ENCODE measurements at regions not wholly inside any gene's neighbourhood (a gene's known extent, or its start where the extent isn't known, plus 50 kb on each side); places are given as distances from the start of the nearest gene placed in this dataset.
"Not testable (repeated sequence)": the region's sequence is repeated elsewhere in the genome, so short reads cannot be mapped to it uniquely, and the experiment has no call there.

DNA sequence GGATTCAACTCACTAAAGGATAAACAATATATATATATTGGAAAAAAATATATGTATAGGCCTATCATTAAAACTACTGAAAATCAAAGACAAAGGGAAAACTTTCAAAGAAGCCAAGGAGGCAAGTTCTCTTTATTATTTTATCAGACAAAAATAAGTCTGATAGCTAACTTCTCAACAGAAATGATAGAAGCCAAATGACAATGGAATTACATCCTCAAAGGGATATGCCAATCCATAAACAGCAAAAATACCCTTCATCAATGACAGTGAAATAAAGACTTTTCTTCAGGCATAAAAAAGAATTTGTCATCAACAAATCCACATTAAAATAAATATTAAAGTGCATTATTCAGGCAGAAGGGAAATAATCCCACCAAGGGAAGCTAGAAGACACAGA is 393.4 kb downstream of the ZFHX3 start:
- DNase-seq: no peak

DNA sequence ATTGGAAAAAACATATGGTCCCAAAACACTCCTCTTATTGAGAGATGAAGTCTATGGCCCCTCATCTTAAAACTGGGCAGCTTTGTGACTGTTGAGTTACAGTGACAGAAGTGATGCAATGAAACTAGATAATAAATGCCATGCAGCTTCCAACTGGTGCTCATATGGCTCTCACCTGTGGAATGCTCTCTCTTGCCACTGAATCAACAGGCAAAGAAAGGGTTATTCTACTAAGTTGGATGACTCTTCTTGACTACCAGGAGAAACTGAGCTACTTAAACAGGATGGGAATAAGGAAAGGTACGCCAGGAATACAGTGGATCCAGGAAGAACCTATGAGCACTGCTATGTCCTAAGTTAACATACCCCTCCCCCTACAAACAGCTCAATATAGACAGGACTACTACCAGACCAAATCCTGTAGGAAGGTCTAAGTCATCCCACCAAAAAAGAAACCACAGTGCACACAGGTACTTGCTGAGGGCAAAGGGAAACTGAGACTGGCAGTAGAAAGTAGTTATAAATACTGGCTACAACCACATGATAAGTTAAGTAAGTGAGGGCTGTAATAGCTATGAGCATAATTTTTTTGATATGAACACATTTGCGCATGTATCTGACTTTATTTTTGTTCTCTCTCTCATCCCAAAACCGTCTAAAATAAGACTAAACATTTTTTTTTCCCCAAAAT is 398.5 kb downstream of the ZFHX3 start:
- DNase-seq: no peak

DNA sequence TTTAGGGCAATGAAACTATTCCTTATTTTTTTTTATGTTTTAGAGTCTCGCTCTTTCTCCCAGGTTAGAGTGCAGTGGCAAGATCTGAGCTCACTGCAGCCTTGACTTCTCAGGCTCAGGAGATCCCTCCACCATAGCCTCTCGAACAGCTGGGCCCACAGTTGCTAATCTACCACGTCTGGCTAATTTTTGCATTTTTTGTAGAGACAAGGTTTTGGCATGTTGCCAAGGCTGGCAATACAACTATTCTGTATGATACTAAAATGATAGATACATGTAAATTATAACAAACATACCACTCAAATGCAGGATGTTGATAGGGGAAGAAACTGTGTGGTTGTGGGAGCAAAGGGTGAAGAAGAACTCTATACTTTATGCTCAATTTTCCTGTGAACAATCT is 401.3 kb downstream of the ZFHX3 start:
- DNase-seq: no peak

DNA sequence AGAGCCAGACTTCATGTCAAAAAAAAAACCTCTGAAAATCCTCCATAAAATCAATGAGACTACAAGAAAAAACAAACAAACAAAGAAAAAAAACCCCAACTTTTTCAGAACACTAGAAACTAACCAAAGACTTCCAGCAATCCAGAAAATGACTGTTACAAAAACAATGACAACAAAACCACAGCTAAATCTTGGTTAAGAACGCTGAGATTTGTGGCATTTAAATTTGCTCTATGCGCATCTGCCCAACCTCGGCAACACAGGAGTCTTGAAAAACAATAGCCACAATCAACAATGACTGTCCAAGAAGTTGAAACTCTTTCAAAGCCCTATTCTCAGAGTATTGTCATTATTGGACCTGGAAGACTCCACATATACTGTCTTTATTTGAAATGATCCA is 402.4 kb downstream of the ZFHX3 start:
- DNase-seq: no peak

DNA sequence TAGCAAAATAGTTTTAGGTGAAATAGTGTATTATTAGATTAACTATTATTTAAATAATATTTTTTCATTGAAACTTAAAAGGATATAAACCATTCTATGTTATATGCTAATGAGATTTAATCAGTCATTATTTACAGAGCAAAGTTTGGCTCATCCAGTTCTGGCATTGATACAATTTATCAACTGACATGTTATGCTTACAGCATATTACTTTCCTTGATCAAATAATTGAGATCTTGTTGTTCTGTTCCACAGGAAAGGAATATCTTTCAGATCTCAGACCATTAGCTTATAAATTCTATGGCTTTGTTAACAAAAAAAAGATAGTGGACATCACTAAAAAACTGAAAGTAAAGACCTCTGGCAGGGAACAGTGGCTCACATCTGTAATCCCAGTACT is 403.0 kb downstream of the ZFHX3 start:
- no peak for DNase-seq

DNA sequence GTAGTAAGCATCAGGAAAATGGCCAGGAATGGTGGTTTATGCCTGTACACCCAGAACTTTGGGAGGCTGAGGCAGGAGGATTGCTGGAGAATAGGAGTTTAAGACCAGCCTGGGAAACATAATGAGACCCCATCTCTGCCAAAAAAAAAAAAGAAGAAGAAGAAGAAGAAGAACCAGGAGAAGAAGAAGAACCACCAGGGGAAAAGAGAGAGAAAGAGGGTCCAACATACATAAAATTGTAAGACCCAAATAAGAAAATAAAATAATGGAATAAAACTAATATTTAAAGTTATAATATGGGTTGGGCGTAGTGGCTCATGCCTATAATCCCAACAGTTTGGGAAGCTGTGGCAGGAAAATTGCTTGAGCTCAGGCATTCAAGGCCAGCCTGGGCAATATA is 408.4 kb downstream of the ZFHX3 start:
- no peak for DNase-seq

DNA sequence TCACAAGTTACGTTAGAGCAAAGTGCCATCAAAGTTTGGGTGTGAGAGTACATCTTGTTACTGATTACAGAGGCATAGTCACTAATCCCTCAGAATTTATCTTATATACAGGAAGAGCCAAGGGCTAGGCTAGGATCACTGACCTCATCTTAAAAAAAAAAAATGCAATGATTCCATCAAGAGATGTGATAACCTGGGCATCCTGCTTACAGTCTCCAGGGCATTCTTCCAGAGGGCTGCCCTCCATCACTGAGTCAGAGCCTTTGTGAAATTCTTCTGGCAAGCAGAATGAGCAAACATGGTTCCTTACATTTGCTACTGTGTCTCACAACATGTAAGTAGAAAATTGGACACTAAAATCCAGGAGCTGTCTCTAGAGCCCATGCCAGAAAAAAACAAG is 410.6 kb downstream of the ZFHX3 start:
- no peak for DNase-seq

DNA sequence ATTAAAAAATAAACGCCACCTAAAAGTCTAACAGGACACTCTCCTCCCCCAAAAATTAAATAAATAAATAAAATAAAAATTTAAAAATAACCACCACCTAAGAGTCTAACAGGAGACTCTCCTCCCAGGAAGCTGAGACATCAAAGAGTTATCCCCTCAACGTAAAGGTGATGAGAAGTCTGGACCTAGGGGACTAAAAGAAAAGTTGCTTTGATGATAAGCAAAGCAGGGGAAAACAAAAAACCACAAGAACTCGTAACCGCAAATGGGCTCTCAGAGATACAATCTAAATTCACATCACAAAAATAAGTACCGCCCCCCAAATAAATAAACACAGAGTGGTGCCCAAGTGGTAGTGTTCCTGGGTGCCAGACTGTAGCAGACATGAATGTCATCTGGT is 412.2 kb downstream of the ZFHX3 start:
- no peak for DNase-seq

DNA sequence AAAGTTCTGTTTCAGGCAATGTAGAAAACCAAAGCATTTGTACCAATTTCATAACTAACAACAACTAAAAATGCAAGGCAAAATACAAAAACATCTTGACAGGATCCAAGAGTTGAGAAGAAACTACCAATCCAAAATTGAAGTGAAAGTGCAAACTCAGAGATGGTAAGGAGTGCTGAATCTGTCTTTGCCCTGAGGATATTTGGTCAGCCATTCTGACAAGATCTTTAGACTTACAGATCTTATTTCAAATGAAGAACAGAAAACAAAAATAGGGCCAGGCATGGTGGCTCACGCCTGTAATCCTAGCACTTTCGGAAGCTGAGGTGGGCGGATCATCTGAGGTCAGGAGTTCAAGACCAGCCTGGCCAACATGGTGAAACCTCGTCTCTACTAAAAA is 412.8 kb downstream of the ZFHX3 start:
- no peak for DNase-seq

DNA sequence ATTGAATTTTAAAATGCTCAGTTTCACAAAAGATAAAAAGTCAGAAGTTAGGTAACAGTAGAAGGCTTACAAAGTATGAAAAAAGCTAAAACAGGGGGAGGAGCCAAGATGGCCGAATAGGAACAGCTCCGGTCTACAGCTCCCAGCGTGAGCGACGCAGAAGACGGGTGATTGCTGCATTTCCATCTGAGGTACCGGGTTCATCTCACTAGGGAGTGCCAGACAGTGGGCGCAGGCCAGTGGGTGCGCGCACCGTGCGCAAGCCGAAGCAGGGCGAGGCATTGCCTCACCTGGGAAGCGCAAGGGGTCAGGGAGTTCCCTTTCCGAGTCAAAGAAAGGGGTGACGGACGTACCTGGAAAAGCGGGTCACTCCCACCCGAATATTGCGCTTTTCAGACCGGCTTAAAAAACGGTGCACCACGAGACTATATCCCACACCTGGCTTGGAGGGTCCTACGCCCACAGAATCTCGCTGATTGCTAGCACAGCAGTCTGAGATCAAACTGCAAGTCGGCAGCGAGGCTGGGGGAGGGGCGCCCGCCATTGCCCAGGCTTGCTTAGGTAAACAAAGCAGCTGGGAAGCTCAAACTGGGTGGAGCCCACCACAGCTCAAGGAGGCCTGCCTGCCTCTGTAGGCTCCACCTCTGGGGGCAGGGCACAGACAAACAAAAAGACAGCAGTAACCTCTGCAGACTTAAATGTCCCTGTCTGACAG is 420.6 kb downstream of the ZFHX3 start:
- DNase-seq: not testable (repeated sequence)

DNA sequence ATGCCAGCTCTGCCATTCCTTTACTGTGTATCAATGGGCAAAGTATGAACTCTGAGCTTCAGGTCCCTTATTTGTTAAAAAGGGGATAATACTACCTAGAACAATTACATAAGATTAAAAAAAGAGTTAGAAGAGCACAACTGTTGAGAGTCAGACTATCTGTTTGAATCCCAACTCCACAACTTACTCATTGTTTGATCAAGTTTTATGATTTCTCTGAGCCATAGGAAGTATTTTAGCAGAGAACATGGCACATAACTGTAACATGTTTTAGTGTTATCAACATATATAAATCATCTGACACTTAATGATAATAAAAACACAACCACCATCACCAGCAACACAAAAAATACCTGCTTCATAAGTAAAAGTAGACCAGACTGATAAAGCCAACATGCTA is 421.3 kb downstream of the ZFHX3 start:
- DNase-seq: no peak

DNA sequence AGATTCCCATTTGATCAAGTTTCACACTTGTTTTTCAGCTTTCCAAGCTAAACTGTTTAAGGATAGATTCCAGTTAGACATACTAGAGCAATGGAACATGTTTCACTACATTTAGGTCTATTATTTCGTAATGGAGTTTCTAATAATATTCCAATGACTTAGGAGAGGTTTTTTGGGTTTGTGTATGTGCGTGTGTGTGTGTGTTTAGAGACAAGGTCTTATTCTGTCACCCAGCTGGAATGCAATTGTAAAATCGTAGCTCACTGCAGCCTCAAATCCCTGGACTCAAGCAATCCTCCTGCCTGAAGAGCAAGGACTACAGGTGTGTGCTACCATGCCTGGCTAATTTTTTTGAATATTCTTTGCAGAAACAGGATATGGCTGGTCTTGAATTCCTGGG is 426.3 kb downstream of the ZFHX3 start:
- DNase-seq: no peak

DNA sequence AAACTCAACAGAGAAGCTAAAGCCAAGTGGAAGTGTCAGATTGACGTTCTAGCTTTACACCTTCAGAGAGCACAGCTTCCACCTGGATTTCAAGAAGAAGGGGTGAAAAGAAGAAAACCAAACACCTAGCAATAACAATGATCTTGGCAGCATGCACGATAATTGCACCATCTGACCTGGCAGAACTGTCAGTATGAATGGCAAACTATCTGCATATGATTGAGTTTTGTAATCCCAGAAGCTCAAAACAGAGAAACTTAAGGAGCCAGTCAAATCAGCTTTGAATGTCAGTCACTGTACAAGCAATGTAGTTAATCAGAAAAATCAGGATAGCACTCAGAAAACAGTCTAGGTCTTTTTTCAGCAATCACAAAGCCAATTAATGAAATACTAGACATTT is 427.1 kb downstream of the ZFHX3 start:
- DNase-seq: no peak

DNA sequence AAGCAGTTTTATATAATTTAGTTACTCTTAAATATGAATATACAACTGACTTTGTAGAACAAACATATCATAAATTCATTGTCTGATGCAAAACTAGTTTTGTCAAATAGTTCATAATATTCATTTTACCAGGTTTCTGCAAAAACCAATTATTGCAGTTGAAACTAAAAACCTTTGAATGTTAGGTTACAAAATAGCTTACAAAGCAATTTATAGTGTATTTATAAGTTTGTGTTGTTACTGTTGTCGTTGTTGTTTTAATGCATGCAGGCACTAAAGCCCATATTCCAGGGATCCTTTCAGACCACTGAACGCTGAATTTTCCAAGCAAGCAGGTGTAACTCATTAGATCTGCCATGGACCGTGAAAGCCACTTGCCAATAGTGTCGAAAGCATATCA is 427.6 kb downstream of the ZFHX3 start:
- no peak for DNase-seq

DNA sequence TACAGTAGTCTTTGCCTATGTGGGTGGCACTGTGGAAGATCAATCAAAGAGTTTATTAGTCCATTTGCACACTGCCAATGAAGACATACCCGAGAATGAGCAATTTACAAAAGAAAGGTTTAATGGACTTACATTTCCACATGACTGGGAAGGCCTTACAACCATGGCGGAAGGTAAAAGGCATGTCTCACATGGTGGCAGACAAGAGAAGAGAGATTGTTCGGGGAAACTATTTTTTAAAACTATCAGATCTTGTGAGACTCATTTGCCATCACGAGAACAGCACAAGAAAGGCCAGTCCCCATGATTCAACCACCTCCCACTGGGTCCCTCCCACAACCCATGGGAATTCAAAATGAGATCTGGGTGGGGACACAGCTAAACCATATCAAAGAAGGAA is 432.1 kb downstream of the ZFHX3 start:
- no peak for DNase-seq

DNA sequence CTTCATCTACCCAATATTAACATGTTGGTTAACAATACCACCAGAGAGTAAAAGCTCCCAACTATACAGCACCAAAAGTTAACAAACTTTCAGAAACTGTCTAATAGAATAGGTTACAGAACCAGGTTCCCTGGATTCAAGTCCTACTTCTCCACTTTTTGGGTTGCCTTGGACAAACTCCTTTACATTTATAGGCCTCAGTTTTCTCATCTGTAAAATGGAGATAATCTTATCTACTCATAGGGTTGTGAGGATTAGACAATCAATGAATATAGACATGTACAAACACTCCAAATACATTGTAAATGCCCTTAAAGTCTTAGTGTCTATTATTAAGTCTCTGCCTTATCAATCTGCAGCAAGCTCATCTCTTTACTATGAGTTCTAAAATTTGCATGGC is 435.2 kb downstream of the ZFHX3 start:
- no peak for DNase-seq

DNA sequence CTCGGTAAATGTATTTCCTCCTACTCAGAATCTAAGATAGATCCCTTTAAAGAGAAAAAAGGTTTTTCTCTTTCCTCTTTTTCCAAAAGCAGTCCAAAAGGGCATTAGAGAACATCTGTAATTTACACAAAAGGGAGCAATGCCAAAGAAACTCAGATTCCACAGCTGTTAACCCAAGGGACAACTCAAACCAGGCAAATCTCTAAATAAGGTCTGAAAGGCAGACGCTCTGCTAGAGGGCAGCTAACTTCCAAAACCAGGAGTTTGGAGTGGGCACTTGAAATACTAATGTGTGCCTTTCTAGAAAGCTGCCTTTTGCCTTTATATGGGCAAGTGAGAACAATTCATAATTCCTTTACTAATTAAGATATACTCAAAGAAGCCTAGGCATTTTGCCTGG is 435.7 kb downstream of the ZFHX3 start:
- DNase-seq: no peak

DNA sequence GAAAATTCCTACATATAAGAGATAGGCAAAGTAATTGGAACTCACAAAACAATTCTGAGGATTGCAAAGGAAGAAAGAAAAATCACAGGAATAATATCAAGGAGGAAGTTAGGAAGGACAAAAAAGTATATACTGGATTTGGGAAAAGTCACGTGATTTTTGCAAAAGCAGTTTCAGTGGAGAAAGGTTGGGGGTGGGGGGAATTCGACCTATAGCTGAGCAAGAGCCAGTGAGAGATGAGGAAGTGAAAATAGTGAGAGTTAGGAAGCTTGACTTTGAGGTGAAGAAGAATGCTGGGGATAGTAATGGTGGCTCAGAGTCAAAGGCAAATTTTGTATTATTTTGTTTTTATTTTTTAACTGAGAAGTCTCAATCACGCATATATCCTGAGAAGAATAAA is 438.0 kb upstream of the PMFBP1 start:
- no peak for DNase-seq

DNA sequence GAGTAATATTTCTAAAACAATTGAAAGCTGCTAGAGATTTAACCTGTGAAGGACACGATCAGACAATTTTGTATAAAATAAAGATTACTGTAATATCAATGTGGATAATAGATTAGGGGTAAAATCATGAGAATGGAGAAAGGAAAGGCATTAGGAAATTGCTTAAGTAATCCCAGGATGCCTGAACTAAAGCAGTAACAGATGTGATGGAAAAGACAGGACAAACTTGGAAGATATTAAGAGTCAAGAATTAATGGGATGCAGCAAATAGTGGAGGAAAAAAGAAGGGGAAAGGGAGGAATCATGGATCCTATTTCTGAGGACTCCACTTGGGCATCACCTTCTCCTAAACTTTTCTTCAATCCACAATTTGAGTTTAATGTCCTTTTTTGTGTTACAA is 437.1 kb upstream of the PMFBP1 start:
- no peak for DNase-seq

DNA sequence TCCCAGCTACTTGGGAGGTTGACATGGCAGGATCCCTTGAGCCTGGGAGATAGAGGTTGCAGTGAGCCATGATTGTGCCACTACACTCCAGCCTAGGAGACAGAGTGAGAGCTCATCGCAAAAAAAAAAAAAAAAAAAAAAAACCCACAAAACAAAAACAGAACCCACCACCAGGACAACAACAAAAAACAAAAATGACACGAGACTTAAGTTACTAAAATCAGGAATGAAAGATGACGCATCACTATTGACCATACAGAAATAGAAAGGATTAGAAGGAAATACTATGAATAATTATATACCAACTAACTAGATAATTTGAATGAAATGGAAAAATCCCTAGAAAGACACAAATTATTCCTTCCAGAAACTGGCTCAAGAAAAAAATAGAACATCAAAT is 432.4 kb upstream of the PMFBP1 start:
- DNase-seq: no peak

DNA sequence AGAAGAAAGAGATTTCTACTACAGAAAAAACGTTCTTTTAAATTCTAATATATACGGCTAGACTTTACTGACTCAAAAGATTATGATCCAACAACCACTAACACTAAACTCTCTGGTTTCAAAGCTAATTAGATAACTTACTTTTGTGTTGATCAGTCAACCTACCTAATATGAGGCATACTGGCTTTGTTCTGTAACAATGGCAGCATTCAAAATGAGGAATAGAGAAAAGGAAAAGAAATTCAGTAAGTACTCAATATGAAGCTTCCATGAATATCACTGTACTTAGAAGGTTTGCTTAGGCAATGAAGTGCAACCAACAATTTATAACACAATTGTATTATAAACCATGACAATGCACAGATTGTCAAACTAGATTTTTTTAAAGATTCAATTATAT is 430.5 kb upstream of the PMFBP1 start:
- DNase-seq: no peak

DNA sequence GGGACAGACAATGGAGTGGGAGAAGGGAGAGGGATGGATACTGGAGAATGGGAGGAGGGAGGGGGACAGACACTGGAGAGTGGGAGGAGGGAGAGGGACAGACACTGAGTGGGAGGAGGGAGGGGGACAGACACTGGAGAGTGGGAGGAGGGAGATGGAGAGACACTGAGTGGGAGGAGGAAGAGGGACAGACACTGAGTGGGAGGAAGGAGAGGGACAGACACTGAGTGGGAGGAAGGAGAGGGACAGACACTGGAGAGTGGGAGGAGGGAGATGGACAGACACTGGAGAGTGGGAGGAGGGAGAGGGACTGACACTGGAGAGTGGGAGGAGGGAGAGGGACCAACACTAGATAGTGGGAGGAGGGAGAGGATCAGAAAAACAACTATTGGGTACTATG is 426.7 kb upstream of the PMFBP1 start:
- DNase-seq: no peak

DNA sequence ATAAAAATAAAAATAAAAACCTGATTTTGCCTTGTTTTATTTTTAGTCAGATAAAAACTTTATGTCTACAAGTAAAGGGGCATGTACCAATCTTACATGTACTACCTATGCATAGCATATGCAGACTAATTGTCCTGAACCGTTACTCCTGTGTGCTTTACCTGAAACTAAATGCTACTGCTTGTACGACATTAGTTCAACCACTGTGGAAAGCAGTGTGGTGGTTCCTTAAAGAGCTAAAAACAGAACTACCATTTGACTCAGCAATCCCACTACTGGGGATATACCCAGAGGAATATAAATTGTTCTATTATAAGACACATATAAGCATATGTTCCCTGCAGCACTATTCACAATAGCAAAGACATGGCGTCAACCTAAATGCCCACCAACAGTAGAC is 426.0 kb upstream of the PMFBP1 start:
- no peak for DNase-seq

DNA sequence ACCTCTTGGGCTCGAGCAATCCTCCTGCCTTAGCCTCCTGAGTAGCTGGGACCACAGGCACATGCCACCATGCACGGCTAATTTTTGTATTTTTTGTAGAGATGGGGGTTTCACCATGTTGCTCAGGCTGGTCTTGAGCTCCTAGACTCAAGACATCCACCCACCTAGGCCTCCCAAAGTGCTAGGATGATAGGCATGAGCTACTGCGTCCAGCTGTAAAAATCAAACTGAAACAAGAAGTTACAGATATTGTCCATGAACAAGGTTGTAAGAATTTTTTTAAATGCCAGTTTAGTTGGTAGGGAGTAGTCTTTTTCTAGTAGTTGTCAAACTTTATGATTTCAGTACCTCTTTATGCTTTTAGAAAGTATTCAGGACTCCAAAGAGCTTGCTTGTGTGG is 424.4 kb upstream of the PMFBP1 start:
- DNase-seq: no peak
